ENCODE measurements at regions not wholly inside any gene's neighbourhood (a gene's known extent, or its start where the extent isn't known, plus 50 kb on each side); places are given as distances from the start of the nearest gene placed in this dataset.
"Not testable (repeated sequence)": the region's sequence is repeated elsewhere in the genome, so short reads cannot be mapped to it uniquely, and the experiment has no call there.

DNA sequence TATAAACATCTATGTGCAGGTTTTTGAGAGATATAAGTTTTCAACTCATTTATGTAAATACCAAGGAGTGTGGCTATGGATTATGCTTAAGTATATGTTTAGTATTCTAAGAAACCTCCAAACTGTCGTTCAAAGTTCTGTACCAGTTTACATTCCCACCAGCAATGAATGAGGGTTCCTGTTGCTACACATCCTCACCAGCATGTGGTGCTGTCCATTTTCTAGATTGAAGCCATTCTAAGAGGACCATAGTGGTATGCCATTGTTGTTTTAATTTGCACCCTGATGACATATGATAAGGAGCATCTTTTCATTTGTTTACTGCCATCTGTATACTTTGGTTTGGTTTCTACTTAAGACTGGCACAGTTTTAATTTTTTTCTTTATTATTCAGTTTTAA lies 2097.9 kb downstream of the LRRC4C start:
- no peaks in the 10 kb centered on the region for H3K36me3 ChIP-seq
- no peaks in the 10 kb centered on the region for H3K9me3 ChIP-seq (replicated peaks)
- no peaks in the 10 kb centered on the region for H3K27me3 ChIP-seq (ENCODE audit: low read depth)
- no peak overlapping the region for H3K4me3 ChIP-seq
- no peak overlapping the region for H3K27ac ChIP-seq (replicated peaks)
- intact Hi-C loops (cut with micrococcal nuclease): no loop called here
- H3K4me1 ChIP-seq: no peaks in the 10 kb centered on the region
- DNase-seq: no peak
- TF ChIP-seq, protein P1, sequence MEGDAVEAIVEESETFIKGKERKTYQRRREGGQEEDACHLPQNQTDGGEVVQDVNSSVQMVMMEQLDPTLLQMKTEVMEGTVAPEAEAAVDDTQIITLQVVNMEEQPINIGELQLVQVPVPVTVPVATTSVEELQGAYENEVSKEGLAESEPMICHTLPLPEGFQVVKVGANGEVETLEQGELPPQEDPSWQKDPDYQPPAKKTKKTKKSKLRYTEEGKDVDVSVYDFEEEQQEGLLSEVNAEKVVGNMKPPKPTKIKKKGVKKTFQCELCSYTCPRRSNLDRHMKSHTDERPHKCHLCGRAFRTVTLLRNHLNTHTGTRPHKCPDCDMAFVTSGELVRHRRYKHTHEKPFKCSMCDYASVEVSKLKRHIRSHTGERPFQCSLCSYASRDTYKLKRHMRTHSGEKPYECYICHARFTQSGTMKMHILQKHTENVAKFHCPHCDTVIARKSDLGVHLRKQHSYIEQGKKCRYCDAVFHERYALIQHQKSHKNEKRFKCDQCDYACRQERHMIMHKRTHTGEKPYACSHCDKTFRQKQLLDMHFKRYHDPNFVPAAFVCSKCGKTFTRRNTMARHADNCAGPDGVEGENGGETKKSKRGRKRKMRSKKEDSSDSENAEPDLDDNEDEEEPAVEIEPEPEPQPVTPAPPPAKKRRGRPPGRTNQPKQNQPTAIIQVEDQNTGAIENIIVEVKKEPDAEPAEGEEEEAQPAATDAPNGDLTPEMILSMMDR (IDR thresholded peaks at IDR 0.05; ENCODE audit: borderline replicate concordance): no peak

DNA sequence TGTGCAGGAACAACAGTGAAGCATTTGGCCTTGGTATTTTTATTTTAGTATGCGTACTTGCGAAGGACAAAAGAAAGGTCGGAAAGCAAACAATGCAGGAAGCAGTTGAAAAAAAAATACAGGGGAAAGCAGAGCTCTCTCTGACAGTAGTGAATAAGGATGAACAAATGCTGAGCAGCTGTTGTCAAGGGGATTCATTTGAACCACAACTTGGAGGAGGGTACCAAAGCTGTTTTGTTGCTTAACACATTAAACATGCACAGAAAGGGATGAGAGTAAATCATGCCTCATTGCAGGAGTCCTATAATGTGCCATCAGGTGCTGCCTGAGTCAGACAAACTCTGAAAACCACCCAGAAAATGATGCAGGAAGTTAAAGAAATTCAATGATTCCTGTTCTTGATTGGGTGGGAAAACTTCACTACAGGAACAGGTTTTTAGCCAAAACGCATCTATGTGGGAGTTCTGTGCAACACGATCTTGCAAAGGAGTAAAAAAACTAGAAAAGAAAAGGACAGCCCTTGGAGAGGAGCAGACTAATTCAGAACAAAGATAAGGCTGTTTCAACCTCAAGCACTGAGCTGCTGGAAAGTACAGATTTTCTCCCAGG lies 2113.5 kb downstream of the LRRC4C start:
- no peak for DNase-seq
- Histone ChIP-seq H3K9me3 (replicated peaks) (no peaks in the 10 kb centered on the region), H3K4me1 (no peaks in the 10 kb centered on the region), H3K4me3 (no peak overlapping the region), H3K36me3 (no peaks in the 10 kb centered on the region), H3K27ac (replicated peaks) (no peak overlapping the region), H3K27me3 (ENCODE audit: low read depth) (no peaks in the 10 kb centered on the region)
- intact Hi-C loops (cut with micrococcal nuclease): no loop called here
- TF ChIP-seq, protein P1 (IDR thresholded peaks at IDR 0.05; ENCODE audit: borderline replicate concordance): no peak

DNA sequence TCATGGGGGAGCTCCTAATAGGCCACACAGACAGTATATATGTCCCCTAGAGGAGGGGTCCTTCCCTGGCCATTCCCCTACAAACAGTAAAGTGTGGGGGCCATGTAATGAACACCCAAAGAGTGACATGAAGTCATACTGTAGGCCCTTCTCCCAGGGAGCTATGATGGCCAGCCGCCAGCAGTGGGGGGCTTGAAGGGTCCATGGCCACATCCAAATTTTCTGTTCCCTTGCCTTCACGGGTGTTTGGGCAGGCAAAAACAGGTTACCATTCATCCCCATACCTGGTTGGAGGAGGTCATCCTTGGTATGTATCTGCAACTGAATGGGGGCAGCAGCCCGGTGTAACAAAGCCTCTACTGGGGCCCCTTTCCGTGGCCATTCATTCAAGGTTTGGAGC lies 2118.0 kb downstream of the LRRC4C start:
- Histone ChIP-seq H3K27ac (replicated peaks) (no peak overlapping the region), H3K4me3 (no peak overlapping the region), H3K27me3 (ENCODE audit: low read depth) (no peaks in the 10 kb centered on the region), H3K36me3 (no peaks in the 10 kb centered on the region), H3K9me3 (replicated peaks) (peaks cover 21% of the 10 kb centered on the region), H3K4me1 (no peaks in the 10 kb centered on the region)
- TF ChIP-seq, protein P1 (IDR thresholded peaks at IDR 0.05; ENCODE audit: borderline replicate concordance): no peak
- intact Hi-C loops (cut with micrococcal nuclease): no loop called here
- no peak for DNase-seq

DNA sequence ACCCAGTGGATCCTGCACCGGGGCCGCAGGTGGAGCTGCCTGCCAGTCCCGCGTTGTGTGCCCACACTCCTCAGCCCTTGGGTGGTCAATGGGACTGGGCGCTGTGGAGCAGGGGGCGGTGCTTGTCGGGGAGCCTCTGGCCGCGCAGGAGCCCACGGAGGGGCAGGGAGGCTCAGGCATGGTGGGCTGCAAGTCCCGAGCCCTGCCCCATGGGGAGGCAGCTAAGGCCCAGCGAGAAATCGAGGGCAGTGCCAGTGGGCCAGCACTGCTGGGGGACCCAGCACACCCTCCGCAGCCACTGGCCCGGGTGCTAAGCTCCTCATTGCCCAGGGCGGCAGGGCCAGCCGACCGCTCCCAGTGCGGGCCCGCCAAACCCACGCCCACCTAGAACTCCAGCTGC lies 2126.4 kb downstream of the LRRC4C start:
- H3K4me1 ChIP-seq; H3K4me3 ChIP-seq; H3K36me3 ChIP-seq; H3K27ac ChIP-seq (replicated peaks); H3K27me3 ChIP-seq (ENCODE audit: low read depth); DNase-seq; intact Hi-C loops (cut with micrococcal nuclease): not testable (repeated sequence)
- H3K9me3 ChIP-seq (replicated peaks): peaks cover 37% of the 10 kb centered on the region

DNA sequence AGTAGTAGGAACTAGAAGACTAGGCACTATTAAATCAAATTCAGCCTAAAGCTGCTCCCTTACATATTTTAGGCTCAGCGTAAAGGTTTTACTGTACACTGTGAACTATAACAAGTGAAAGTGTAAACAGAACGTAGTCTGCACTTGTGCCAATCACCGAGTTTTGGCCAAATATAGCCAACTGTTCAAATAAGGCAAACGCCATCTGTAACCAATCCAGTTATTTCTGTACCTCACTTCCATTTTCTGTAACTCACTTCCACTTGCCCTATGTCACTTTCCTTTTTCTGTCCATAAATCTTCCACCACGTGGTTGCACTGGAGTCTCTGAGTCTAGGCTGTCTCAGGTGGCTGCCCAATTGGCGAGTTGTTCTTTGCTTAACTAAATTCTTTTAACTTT lies 2132.2 kb downstream of the LRRC4C start:
- no peak overlapping the region for H3K4me3 ChIP-seq

DNA sequence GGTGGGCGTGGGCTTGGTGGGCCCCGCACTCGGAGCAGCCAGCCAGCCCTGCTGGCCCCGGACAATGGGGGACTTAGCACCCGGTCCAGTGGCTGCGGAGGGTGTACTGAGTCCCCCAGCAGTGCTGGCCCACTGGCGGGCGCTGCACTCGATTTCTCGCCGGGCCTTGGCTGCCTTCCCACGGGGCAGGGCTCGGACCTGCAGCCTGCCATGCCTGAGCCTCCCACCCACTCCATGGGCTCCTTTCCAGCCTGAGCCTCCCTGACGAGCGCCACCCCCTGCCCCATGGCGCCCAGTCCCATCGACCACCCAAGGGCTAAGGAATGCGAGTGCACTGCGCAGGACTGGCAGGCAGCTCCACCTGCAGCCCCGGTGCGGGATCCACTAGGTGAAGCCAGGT lies 2147.6 kb downstream of the LRRC4C start:
- H3K4me1 ChIP-seq; H3K4me3 ChIP-seq; intact Hi-C loops (cut with micrococcal nuclease); DNase-seq; H3K36me3 ChIP-seq; H3K27ac ChIP-seq (replicated peaks); H3K27me3 ChIP-seq (ENCODE audit: low read depth): not testable (repeated sequence)
- peaks cover 28% of the 10 kb centered on the region for H3K9me3 ChIP-seq (replicated peaks)

More for the DNA sequence above, 2132.2 kb downstream of the LRRC4C start:
- H3K9me3 ChIP-seq (replicated peaks): peaks cover 8% of the 10 kb centered on the region
- no peaks in the 10 kb centered on the region for H3K4me1 ChIP-seq
- H3K36me3 ChIP-seq: no peaks in the 10 kb centered on the region
- TF ChIP-seq, protein P1 (IDR thresholded peaks at IDR 0.05; ENCODE audit: borderline replicate concordance): no peak
- DNase-seq: no peak
- H3K27me3 ChIP-seq (ENCODE audit: low read depth): no peaks in the 10 kb centered on the region
- intact Hi-C loops (cut with micrococcal nuclease): no loop called here
- no peak overlapping the region for H3K27ac ChIP-seq (replicated peaks)

Measured in left ventricle myocardium inferior (tissue), 1 donor.